Caco-2 (cell line): ENCODE measurements at regions not wholly inside any gene's neighbourhood (a gene's known extent, or its start where the extent isn't known, plus 50 kb on each side); places are given as distances from the start of the nearest gene placed in this dataset.

Experiments used
- BruUV-seq: library from RNA; stranded (reverse); fragments of 400-500 nt; replicated peaks from 2 replicates; lab custom pipeline; 2021; lab: Mats Ljungman, UMichigan
- CTCF ChIA-PET: fragments of 300-600 bp; sonication (Branson Sonifier 250); formaldehyde crosslinking; loops from one replicate; lab custom pipeline; 2022; ENCODE audit warnings: antibody characterized with exemption; lab: Charles Lee
- POLR2A ChIA-PET: fragments of 300-600 bp; sonication (Branson Sonifier 250); formaldehyde crosslinking; loops from one replicate; lab custom pipeline; 2022; ENCODE audit warnings: antibody characterized with exemption; lab: Charles Lee
- DNase-seq, 2 experiments: peaks; one replicate each; pipeline versions ENCODE4 v3.0.0 to v3.0.0-alpha.2; 2020 to 2022
- H3K27me3 ChIP-seq: replicated peaks from 2 replicates; pipeline ENCODE4 v1.6.0; 2011; ENCODE audit warnings: low read length; ENCODE audit not compliant: control insufficient read depth, insufficient read depth
- H3K36me3 ChIP-seq: 2 replicates; pipeline ENCODE4 v1.5.1; 2011; ENCODE audit warnings: low read length; ENCODE audit not compliant: control insufficient read depth, insufficient read depth
- H3K4me1 ChIP-seq: fragments of 250-450 bp; sonication (Bioruptor Pico); 2 replicates; pipeline ENCODE4 v1.5.1; 2020; ENCODE audit warnings: mild to moderate bottlenecking
- H3K4me3 ChIP-seq: 2 replicates; pipeline ENCODE4 v1.5.1; 2011; ENCODE audit warnings: low read depth, mild to moderate bottlenecking, control low read depth, low read length
- H3K9me3 ChIP-seq: fragments of 250-450 bp; sonication (Bioruptor Pico); 2 replicates; pipeline ENCODE4 v1.5.1; 2020; ENCODE audit warnings: mild to moderate bottlenecking, moderate library complexity
- H3K27ac Mint-ChIP-seq: one replicate; pipeline ENCODE4 v1.8.0; 2022; ENCODE audit warnings: mixed read lengths; ENCODE audit not compliant: unreplicated experiment
- H3K27me3 Mint-ChIP-seq: one replicate; pipeline ENCODE4 v1.8.0; 2022; ENCODE audit warnings: mixed read lengths; ENCODE audit not compliant: insufficient read depth, unreplicated experiment
- H3K36me3 Mint-ChIP-seq: one replicate; pipeline ENCODE4 v1.8.0; 2022; ENCODE audit warnings: mild to moderate bottlenecking, mixed read lengths; ENCODE audit not compliant: insufficient read depth, unreplicated experiment
- H3K4me1 Mint-ChIP-seq: one replicate; pipeline ENCODE4 v1.8.0; 2022; ENCODE audit warnings: low read depth, mixed read lengths; ENCODE audit not compliant: unreplicated experiment
- H3K4me3 Mint-ChIP-seq: one replicate; pipeline ENCODE4 v1.8.0; 2022; ENCODE audit warnings: mild to moderate bottlenecking, moderate library complexity, mixed read lengths; ENCODE audit not compliant: unreplicated experiment
- H3K9me3 Mint-ChIP-seq: one replicate; pipeline ENCODE4 v1.8.0; 2022; ENCODE audit warnings: mixed read lengths; ENCODE audit not compliant: unreplicated experiment
- CTCF ChIP-seq, 2 experiments: fragments of 200-600 bp in 1 of 2; IDR thresholded peaks; 1 replicate in 1 of 2; 2 replicates in 1 of 2; pipeline versions ENCODE4 v1.5.1 to v1.8.0; 2011 to 2022; ENCODE audit warnings: antibody characterized with exemption in 1 of 2, control low read depth in 1 of 2, inconsistent platforms in 1 of 2, low read depth in 1 of 2, low read length in 1 of 2, mild to moderate bottlenecking in 1 of 2, moderate library complexity in 1 of 2; ENCODE audit not compliant: insufficient read depth in 1 of 2, severe bottlenecking in 1 of 2, unreplicated experiment in 1 of 2
- intact Hi-C: fragments of 100-400 bp; cut with micrococcal nuclease; formaldehyde crosslinking; loops from one replicate; pipeline ENCODE4 v1.10.0; 2022; ENCODE audit not compliant: unreplicated experiment

GRCh38 chr10:20957744-20958143 is 60.6 kb upstream of the NEBL start:
- no peaks in the 10 kb centered on the region; the same call in 1 of the 2 replicates for H3K36me3 ChIP-seq
- no peak for DNase-seq
- ChIA-PET CTCF (no interaction called here), POLR2A (no interaction called here)
- no peaks in the 10 kb centered on the region for H3K4me1 Mint-ChIP-seq
- peaks cover 9% of the 10 kb centered on the region for H3K36me3 Mint-ChIP-seq
- H3K27me3 Mint-ChIP-seq: no peaks in the 10 kb centered on the region
- intact Hi-C loops: no loop called here
- BruUV-seq: no TSS peak
- no peaks in the 10 kb centered on the region for H3K9me3 Mint-ChIP-seq
- H3K4me3 ChIP-seq: no peak overlapping the region
- H3K4me3 Mint-ChIP-seq: no peak overlapping the region
- no peak for TF ChIP-seq CTCF (IDR thresholded peaks at IDR 0.05; ENCODE audit: insufficient read depth in 1 of 2, low read depth in 1 of 2, low read length in 1 of 2, severe bottlenecking in 1 of 2, unreplicated experiment in 1 of 2)
- H3K9me3 ChIP-seq: no peaks in the 10 kb centered on the region
- H3K27me3 ChIP-seq: no peaks in the 10 kb centered on the region
- no peaks in the 10 kb centered on the region for H3K4me1 ChIP-seq
- H3K27ac Mint-ChIP-seq: no peak overlapping the region

DNA sequence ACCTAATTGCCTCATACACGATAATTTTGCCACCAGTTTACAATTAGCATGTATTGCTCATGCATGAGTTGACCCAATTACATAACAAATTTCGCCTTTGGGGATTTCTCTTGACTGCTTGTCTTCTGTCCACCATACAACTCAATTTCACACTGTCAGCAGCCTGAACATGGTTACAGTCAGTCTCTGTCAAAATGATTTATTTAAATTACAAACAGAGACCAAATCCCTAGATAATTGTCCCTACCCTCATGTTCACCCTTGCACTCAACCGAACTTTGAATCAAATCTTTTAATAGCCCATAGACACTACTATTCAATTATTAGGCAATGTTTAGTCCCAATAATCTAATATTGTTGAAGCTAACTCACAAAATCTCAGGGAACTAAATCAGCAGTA is 59.7 kb upstream of the NEBL start:
- H3K9me3 Mint-ChIP-seq: no peaks in the 10 kb centered on the region
- no peaks in the 10 kb centered on the region for H3K4me1 Mint-ChIP-seq
- Histone ChIP-seq H3K27me3 (no peaks in the 10 kb centered on the region), H3K9me3 (no peaks in the 10 kb centered on the region), H3K4me3 (no peak overlapping the region), H3K4me1 (no peaks in the 10 kb centered on the region), H3K36me3 (no peaks in the 10 kb centered on the region; the same call in 1 of the 2 replicates)
- DNase-seq: no peak
- POLR2A ChIA-PET: no interaction called here
- CTCF ChIA-PET: no interaction called here
- intact Hi-C loops: no loop called here
- H3K27me3 Mint-ChIP-seq: no peaks in the 10 kb centered on the region
- BruUV-seq: no TSS peak
- peaks cover 9% of the 10 kb centered on the region for H3K36me3 Mint-ChIP-seq
- TF ChIP-seq CTCF (IDR thresholded peaks at IDR 0.05; ENCODE audit: insufficient read depth in 1 of 2, low read depth in 1 of 2, low read length in 1 of 2, severe bottlenecking in 1 of 2, unreplicated experiment in 1 of 2): no peak
- H3K4me3 Mint-ChIP-seq: no peak overlapping the region
- no peak overlapping the region for H3K27ac Mint-ChIP-seq

GRCh38 chr10:20955355-20955893 is 58.3 kb upstream of the NEBL start:
- no peak overlapping the region for H3K4me3 ChIP-seq
- H3K27me3 Mint-ChIP-seq: no peaks in the 10 kb centered on the region
- H3K9me3 Mint-ChIP-seq: no peaks in the 10 kb centered on the region
- intact Hi-C loops: no loop called here
- H3K4me1 Mint-ChIP-seq: no peaks in the 10 kb centered on the region
- no peaks in the 10 kb centered on the region; the same call in 1 of the 2 replicates for H3K36me3 ChIP-seq
- no TSS peak for BruUV-seq
- no peak for DNase-seq
- no peaks in the 10 kb centered on the region for H3K27me3 ChIP-seq
- ChIA-PET POLR2A (no interaction called here), CTCF (no interaction called here)
- H3K9me3 ChIP-seq: no peaks in the 10 kb centered on the region
- TF ChIP-seq CTCF (IDR thresholded peaks at IDR 0.05; ENCODE audit: insufficient read depth in 1 of 2, low read depth in 1 of 2, low read length in 1 of 2, severe bottlenecking in 1 of 2, unreplicated experiment in 1 of 2): no peak
- H3K4me1 ChIP-seq: no peaks in the 10 kb centered on the region
- H3K36me3 Mint-ChIP-seq: peaks cover 9% of the 10 kb centered on the region
- H3K27ac Mint-ChIP-seq: no peak overlapping the region
- no peak overlapping the region for H3K4me3 Mint-ChIP-seq
